ENCODE measurements at regions not wholly inside any gene's neighbourhood (a gene's known extent, or its start where the extent isn't known, plus 50 kb on each side); places are given as distances from the start of the nearest gene placed in this dataset.
"Not testable (repeated sequence)": the region's sequence is repeated elsewhere in the genome, so short reads cannot be mapped to it uniquely, and the experiment has no call there.

- DNase-seq: no peak
Observed at GRCh38 chr10:29879862-29880261, 179.5 kb downstream of the JCAD start.

DNA sequence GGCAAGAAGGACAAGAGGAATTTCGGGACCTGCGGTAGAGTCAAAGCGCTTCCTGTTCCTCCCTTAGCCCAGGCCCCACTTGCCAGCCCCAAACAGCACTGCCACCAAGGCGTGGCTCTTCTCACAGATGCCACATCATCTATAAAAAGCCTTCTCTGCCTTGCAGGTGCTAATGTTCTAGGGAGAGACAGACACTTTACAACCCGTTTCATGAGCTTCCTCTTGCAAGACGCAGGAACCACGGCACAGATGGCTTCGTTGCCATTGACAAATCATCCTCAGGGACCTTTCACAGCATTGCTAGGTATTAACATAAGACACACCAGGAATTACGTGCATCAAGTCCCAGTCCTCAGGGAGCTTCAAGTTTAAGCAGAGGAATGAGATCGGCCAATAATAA lies 180.9 kb downstream of the JCAD start:
- DNase-seq: no peak

- no peak for DNase-seq
Observed at GRCh38 chr10:29877793-29878491, 181.4 kb downstream of the JCAD start.

DNA sequence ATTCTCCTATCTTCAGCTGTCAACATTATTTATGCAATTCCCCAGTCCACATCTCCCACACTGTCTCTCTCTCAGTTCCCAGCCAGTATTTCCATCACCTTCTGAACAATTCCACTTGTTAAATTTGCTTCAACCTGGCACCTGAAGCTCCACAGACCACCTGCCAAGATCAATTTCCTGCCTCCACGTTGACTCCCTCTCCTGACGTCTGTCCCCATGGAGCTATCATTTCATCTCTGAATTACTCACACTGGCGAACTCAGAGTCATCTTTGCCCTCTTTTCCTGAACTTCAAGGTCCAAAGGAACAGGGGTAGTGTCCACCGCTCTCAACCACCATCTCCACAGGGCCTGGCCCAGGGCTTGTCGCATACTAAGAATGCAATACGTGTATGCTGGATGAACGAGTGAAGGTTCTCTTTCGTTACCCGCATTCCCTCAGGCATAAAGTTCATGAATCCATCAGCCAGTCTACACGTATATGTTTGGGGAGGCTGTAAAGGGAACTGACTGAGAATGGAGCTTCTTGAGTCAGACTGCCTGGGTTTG lies 183.3 kb downstream of the JCAD start:
- DNase-seq: no peak

DNA sequence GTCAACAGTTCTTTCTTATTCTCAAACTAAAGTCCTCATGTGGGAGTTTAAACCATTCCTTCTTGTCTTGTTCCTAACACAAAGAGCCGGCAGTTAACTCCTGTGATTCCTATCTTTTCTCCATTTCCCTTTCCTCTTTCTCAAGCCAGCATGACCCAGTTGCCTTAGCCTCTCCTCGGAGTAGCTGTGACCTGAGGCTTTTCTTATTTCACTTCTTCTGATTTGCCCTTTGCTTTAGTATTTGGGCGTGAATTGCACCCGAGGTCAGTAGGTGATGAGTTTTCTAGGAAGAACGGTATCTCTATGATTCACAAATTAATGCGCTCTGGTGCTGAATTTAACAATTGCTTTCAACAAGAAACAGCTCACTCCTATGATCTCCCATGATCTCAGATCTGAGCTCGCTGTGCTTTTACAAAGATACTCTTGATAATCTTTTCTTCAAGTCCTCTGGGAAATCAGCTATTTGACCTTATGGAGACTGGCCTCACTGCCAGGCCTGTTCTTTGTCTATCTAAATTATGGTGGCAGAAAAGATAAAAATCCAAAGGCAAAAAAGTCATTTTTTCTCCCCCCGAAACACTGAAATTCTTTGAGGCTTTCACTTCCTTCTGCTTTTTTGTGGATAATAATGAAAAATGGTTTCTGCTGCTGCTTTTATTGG lies 184.6 kb downstream of the JCAD start:
- no peak for DNase-seq

GRCh38 chr10:29873941-29874484 lies 185.4 kb downstream of the JCAD start:
- DNase-seq: no peak

DNA sequence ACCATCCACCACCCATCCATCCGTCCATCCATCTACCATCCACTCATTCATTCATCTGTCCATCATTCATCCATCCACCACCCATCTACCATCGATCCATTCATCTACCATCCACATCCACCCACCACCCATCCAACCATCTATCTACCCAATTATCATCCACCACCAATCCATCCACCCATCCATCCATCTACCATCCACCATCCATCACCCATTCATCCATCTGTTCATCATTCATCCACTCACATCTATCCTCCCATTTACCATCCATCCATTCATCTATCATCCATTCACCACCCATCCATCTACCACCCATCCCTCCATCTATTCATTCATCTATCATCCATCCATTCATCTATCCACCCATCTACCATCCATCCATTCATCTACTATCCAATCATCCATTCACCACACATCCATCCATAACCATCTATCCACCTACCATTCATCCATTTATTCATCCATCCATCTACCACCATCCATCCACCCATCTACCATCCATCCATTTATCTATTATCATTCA lies 188.8 kb downstream of the JCAD start:
- no peak for DNase-seq

- DNase-seq: no peak
Observed at GRCh38 chr10:29869593-29869992, 189.8 kb downstream of the JCAD start.

DNA sequence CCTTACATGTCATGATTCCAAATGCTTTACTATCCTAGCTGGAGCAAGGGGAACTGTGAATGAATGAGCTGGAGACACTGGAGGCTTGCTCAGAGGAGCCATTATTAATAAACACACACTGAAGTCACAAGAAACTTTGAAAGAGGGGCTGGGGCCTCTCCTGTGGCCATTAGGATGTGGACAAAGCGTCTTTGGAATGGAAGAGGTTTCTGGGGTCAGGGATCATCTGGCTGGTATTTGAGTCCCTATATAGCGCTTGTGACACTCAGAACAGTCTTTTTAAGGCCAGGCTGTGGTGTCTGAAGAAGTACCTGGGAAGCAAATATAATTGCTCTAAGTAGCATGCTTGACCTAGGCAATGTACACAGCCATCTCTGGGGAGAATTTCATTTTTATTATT lies 193.0 kb downstream of the JCAD start:
- no peak for DNase-seq

GRCh38 chr10:29865700-29866355 lies 193.6 kb downstream of the JCAD start:
- no peak for DNase-seq

DNA sequence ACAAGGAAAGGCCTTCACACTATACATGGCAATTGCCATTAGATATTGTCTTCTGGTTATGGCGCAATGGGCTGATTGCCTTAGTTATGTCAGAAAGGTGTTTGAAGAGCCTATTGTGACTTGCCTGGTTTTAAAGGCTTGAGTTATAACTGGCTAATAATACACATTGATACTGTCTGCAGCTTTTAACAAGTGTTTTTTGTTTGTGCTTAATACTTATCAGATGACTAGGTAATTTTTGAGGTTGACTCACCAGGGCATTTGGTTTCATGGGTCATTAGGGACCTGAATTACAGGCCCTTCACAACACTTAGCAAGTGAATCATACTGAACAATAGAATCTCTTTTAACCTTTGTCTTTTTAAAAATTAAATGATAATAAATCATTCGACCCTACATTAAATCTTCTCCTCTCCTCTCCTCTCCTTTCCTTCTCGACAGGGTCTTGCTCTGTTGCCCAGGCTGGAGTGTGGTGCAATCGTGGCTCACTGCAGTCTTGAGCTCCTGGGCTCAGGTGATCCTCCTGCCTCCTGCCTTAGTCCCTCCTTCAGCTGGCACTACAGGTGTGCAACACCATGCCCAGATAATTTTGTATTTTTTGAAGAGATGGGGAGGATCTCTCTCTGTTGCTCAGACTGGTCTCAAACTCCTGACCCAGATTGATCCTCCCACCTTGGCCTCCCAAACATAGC lies 196.3 kb downstream of the JCAD start:
- DNase-seq: no peak

DNA sequence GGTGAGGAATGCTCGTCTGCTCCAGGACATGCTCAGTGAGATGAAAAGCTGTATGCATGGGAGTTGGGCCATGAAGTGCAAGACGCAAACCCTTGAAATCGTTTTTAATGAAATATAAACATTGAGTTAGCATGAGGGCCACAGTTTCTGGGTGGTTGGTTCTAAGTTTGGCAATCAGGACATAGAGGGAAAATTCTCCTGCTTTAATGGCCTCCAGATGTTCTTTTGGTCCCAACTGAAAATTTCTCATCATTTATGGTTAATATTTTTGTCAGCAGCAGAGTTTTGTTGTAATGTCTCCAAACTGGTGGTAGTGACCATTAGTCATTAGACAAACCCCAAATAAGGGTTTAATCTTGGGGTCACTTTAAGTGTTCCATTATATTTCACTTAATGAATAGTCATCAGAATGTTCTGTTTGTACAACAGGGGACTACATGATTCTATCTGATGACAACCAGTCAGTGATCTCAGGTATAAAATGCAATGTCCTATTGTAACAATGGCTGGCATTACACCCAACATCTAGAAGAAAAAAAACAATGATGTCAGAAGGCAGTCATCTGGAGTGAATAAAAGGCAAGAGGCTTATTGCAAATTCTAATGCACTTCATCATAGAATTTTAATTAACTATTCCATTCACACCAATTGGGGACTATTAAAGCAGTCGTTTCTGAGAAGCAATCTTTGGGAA lies 197.4 kb downstream of the JCAD start:
- no peak for DNase-seq

DNA sequence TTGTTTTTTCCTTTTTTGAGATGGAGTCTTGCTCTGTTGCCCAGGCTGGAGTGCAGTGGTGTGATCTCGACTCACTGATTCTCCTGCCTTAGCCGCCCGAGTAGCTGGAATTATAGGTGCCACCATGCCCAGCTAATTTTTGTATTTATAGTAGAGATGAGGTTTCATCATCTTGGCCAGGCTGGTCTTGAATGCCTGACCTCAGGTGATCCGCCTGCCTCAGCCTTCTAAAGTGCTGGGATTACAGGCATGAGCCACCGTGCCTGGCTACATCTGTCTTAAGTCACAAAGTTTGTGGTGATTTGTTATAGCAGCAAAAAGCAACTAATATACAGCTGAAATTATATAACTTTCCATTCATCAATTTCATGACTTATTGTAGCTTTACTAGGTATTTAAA lies 198.2 kb downstream of the JCAD start:
- DNase-seq: not testable (repeated sequence)

DNA sequence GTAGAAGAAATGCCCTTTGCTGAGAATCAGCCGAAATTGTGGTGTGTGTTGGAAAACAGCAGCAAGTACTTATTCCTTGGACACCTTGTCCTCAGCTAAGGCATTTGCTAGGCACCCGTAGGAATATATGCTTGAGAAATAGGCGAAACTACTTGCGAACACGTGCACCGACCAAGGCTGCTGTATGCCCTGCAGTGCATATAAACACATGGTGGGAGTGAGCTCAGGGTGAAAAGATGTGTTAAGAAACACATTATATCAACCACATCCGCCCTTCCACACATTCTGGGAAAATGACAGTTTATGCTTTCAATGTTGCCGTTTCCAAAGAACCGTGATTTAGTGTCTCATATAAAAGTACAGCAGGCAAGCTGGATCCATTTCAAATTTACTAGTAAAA lies 199.2 kb downstream of the JCAD start:
- no peak for DNase-seq

DNA sequence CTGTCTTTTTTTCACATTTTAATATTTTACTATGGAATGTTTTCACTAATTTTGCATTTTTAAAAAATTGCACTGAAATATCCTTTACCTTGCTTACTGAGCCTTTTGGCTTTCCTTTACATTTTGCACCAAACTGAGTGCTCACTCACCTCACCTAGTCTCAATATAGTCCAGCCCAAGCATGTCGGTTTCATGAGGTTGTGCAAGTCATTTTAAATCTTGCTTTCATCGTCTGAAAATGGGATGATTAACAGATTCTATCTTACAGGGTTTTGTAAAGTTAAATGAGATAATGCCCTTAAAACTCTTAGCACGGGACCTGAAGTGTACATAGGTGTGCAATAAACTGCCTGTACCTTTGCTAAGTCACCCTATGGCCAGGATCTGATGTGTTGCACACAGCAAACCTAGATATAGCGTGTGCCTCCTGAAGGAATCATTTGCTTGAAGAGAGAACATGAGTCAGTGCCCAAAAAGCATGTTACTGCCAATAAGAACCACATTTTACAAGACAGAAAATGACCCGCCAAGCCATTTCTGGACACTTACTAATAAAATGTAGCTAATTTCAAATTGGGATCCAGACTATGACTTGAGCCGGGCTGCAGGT lies 199.8 kb downstream of the JCAD start:
- DNase-seq: no peak

DNA sequence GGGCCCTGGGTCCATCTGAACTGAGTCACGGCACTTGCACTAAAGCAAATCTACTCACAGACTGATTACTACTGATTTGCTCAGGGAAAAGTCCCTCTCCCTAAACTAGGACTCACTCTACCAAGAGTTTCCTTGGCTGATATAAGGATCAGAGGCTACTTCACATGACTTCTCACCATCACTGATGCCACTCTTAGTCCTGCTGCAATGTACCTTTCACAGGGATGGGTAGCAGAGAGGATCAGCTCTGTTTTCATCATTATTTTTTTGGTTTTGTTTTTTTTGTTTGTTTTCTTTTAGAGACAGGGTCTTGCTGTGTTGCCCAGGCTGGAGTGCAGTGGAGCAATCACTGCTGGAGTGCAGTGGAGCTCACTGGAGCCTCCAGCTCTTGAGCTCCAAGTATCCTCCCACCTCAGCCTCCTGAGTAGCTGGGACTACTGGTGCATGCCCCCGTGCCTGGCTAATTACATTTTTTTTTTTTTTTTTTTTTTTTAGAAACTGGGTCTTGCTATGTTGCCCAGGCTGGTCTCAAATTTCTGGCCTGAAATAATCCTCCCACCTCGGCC lies 200.6 kb downstream of the JCAD start:
- DNase-seq: no peak

GRCh38 chr10:29857843-29858701 lies 201.3 kb downstream of the JCAD start:
- DNase-seq: no peak

GRCh38 chr10:29856295-29856694 lies 203.1 kb downstream of the JCAD start:
- DNase-seq: no peak

DNA sequence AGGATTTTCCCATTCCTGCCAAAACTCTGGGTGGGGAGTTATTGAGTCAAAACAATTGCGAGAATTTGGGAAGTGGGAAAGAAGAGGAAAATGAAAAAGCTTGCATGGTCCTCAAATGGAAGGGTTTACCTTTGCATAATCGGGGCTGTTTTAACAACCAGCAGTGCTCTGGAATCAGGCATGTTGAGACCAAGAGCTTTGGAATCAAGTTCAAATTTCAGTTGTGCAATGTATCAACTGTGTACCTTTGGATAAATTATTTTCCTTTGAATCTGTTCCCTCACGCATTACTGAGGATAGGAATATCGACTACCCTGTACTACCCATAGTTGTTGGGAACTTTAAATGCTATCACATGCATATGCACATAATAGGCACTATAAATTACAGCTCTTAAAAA lies 205.5 kb downstream of the JCAD start:
- DNase-seq: no peak

- no peak for DNase-seq
Observed at GRCh38 chr10:29851241-29851640, 208.1 kb downstream of the JCAD start.

Data from NCI-H2171 (cell line).